OCI-LY1 (cell line): ENCODE measurements at regions not wholly inside any gene's neighbourhood (a gene's known extent, or its start where the extent isn't known, plus 50 kb on each side); places are given as distances from the start of the nearest gene placed in this dataset.

ENCODE experiments used
- H2AFZ ChIP-seq: fragments of 200-600 bp; sonication (generic), shearing (Covaris generic); 2 replicates; pipeline ENCODE4 v1.6.0; 2014; ENCODE audit warnings: antibody characterized with exemption, mild to moderate bottlenecking, low read length
- H3F3A ChIP-seq: fragments of 200-600 bp; sonication (generic), shearing (Covaris generic); 2 replicates; pipeline ENCODE4 v1.6.0; 2014; ENCODE audit warnings: mild to moderate bottlenecking, antibody characterized with exemption, low read length, moderate library complexity; ENCODE audit not compliant: insufficient read depth
- H3K27ac ChIP-seq: fragments of 200-600 bp; sonication (generic); 2 replicates; pipeline ENCODE4 v1.5.1; 2014; ENCODE audit warnings: low read length, mixed run types, mild to moderate bottlenecking, low read depth; ENCODE audit not compliant: poor library complexity, severe bottlenecking
- H3K27me3 ChIP-seq: fragments of 200-600 bp; sonication (generic); 2 replicates; pipeline ENCODE4 v1.6.0; 2014; ENCODE audit warnings: antibody characterized with exemption, mild to moderate bottlenecking, low read length, moderate library complexity; ENCODE audit not compliant: insufficient read depth
- H3K36me3 ChIP-seq: fragments of 200-600 bp; sonication (generic); 2 replicates; pipeline ENCODE4 v1.6.1; 2014; ENCODE audit warnings: mild to moderate bottlenecking, antibody characterized with exemption, low read length, moderate library complexity, mixed read lengths; ENCODE audit not compliant: insufficient read depth
- H3K4me1 ChIP-seq: fragments of 200-600 bp; sonication (generic); 2 replicates; pipeline ENCODE4 v1.5.1; 2014; ENCODE audit warnings: mild to moderate bottlenecking, low read length, moderate library complexity; ENCODE audit not compliant: insufficient read depth, severe bottlenecking
- H3K4me2 ChIP-seq: fragments of 200-600 bp; sonication (generic), shearing (Covaris generic); 2 replicates; pipeline ENCODE4 v1.6.1; 2014; ENCODE audit warnings: low read length
- H3K4me3 ChIP-seq: fragments of 200-600 bp; sonication (generic); 2 replicates; pipeline ENCODE4 v1.5.1; 2014; ENCODE audit warnings: low read length, low read depth, mild to moderate bottlenecking, mixed read lengths; ENCODE audit not compliant: poor library complexity, severe bottlenecking
- H3K79me2 ChIP-seq: fragments of 200-600 bp; shearing (Covaris generic); 2 replicates; pipeline ENCODE4 v1.6.1; 2016; ENCODE audit warnings: mixed run types, low read length, mixed read lengths; ENCODE audit not compliant: insufficient read depth
- H3K9ac ChIP-seq: fragments of 200-600 bp; sonication (generic), shearing (Covaris generic); 2 replicates; pipeline ENCODE4 v1.6.1; 2014; ENCODE audit warnings: mild to moderate bottlenecking, low read length, mixed read lengths
- H3K9me2 ChIP-seq: fragments of 200-600 bp; sonication (generic), shearing (Covaris generic); 2 replicates; pipeline ENCODE4 v1.6.1; 2014; ENCODE audit warnings: low read depth, mild to moderate bottlenecking, low read length, mixed read lengths
- H3K9me3 ChIP-seq: fragments of 200-600 bp; shearing (Covaris generic); 2 replicates; pipeline ENCODE4 v1.6.1; 2014; ENCODE audit warnings: low read length, mixed read lengths
- H4K20me1 ChIP-seq: fragments of 200-600 bp; sonication (generic), shearing (Covaris generic); 2 replicates; pipeline ENCODE4 v1.6.0; 2016; ENCODE audit warnings: mild to moderate bottlenecking, low read length; ENCODE audit not compliant: insufficient read depth
- CTCF ChIP-seq: fragments of 200-600 bp; sonication (generic), shearing (Covaris generic); IDR thresholded peaks from 2 replicates; pipeline ENCODE4 v1.5.1; 2017; ENCODE audit warnings: mild to moderate bottlenecking, antibody characterized with exemption, low read length, moderate library complexity, mixed read lengths
- EZH2 ChIP-seq: fragments of 200-600 bp; sonication (generic), shearing (Covaris generic); IDR thresholded peaks from 2 replicates; pipeline ENCODE4 v1.8.0; 2017; ENCODE audit warnings: borderline replicate concordance, mixed run types, mild to moderate bottlenecking, antibody characterized with exemption, low read length, moderate library complexity, mixed read lengths

DNA sequence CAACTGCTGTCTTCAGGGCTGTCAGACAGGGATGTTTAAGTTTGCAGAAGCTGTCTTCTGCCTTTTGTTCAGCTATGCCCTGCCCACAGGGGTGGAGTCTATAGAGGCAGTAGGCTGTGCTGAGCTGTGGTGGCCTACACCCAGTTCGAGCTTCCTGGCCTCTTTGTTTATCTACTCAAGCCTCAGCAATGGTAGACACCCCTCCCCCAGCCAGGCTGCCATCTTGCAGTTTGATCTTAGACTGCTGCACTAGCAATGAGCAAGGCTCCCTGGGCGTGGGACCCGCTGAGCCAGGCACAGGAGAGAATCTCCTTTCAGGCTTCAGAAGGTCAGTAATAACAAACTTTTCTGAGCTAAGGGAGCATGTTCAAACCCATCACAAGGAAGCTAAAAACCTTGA is 545.3 kb downstream of the TLE4 start:
- no peaks in the 10 kb centered on the region for H3K79me2 ChIP-seq
- no peaks in the 10 kb centered on the region for H3K36me3 ChIP-seq
- no peak overlapping the region for H2AFZ ChIP-seq
- no peak overlapping the region for H3K9ac ChIP-seq
- no peaks in the 10 kb centered on the region for H3F3A ChIP-seq
- no peak overlapping the region for H3K4me2 ChIP-seq
- H3K9me2 ChIP-seq, result no peaks in the 10 kb centered on the region
- no peak for TF ChIP-seq CTCF
- H4K20me1 ChIP-seq, result no peaks in the 10 kb centered on the region
- H3K27me3 ChIP-seq, result no peaks in the 10 kb centered on the region
- H3K4me3 ChIP-seq, result no peak overlapping the region
- no peaks in the 10 kb centered on the region for H3K9me3 ChIP-seq
- H3K4me1 ChIP-seq, result no peaks in the 10 kb centered on the region
- no peak overlapping the region for H3K27ac ChIP-seq

DNA sequence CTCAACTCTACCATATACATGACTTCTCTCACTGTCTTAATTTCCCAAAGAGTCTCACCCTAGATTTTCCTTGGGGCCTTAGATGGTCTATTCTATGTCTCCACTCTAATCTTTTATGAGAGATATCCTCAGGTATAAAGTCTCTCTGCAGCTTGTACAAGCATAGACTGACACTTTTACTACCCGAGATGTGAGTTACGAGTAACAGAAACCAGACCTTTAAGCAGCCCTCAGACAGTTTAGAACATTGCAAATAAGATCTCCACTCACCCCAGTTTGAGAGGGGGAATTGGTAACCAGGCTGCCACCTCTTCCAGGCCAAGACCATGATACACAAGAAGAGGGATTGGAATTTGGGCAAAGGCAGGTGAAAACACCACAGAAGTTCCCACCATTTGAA is 542.5 kb downstream of the TLE4 start:
- H3K4me1 ChIP-seq, result no peaks in the 10 kb centered on the region
- H3K9me3 ChIP-seq, result no peaks in the 10 kb centered on the region
- H3K27ac ChIP-seq, result no peak overlapping the region
- no peaks in the 10 kb centered on the region for H4K20me1 ChIP-seq
- H3F3A ChIP-seq, result no peaks in the 10 kb centered on the region
- H3K36me3 ChIP-seq, result no peaks in the 10 kb centered on the region
- no peak overlapping the region for H3K4me3 ChIP-seq
- TF ChIP-seq EZH2 (no peak), CTCF (no peak)
- no peak overlapping the region for H3K9ac ChIP-seq
- no peak overlapping the region for H2AFZ ChIP-seq
- no peaks in the 10 kb centered on the region for H3K27me3 ChIP-seq
- no peak overlapping the region for H3K4me2 ChIP-seq
- H3K79me2 ChIP-seq, result no peaks in the 10 kb centered on the region
- H3K9me2 ChIP-seq, result no peaks in the 10 kb centered on the region

- H3K9me2 ChIP-seq, result no peaks in the 10 kb centered on the region
- no peaks in the 10 kb centered on the region for H3K27me3 ChIP-seq
- H3K9me3 ChIP-seq, result no peaks in the 10 kb centered on the region
- H3K9ac ChIP-seq, result no peak overlapping the region
- H4K20me1 ChIP-seq, result no peaks in the 10 kb centered on the region
- no peaks in the 10 kb centered on the region for H3K36me3 ChIP-seq
- no peak overlapping the region for H3K4me2 ChIP-seq
- H2AFZ ChIP-seq, result no peak overlapping the region
- no peak overlapping the region for H3K4me3 ChIP-seq
- no peaks in the 10 kb centered on the region for H3F3A ChIP-seq
- H3K4me1 ChIP-seq, result no peaks in the 10 kb centered on the region
- TF ChIP-seq CTCF, result no peak
- no peak for TF ChIP-seq EZH2
- no peaks in the 10 kb centered on the region for H3K79me2 ChIP-seq
- H3K27ac ChIP-seq, result no peak overlapping the region
Measured at GRCh38 chr9:80107931-80108660, 536.3 kb downstream of the TLE4 start.
